Hematopoietic multipotent progenitor cell (in vitro differentiated cells): ENCODE measurements at regions not wholly inside any gene's neighbourhood (a gene's known extent, or its start where the extent isn't known, plus 50 kb on each side); places are given as distances from the start of the nearest gene placed in this dataset.
"Not testable (repeated sequence)": the region's sequence is repeated elsewhere in the genome, so short reads cannot be mapped to it uniquely, and the experiment has no call there.

Source experiments
- DNase-seq, 3 donors: peaks; one replicate each; pipeline ENCODE4 v3.0.0-alpha.2; 2011 to 2015; ENCODE audit warnings: low read depth in 2 of 3, low spot score in 2 of 3

DNA sequence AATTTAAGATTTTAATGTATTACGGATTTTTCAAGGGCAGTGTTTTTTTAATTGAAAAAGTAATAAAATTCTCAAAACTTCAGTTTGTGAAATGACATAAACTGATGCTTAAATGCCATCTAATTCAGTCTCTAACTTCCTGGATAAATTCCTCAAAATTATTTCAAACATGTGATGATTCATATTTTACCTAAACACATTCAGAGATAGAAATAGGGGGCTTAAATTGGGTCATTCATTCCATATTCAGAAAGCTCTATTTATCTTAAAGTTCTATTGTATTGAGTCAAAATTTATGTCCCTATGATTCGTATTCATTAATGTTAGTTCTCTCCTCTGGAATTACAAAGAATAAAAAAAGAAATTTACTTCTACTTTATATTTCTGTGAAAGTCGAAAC lies 713.6 kb upstream of the CHRM3 start:
- no peak for DNase-seq

DNA sequence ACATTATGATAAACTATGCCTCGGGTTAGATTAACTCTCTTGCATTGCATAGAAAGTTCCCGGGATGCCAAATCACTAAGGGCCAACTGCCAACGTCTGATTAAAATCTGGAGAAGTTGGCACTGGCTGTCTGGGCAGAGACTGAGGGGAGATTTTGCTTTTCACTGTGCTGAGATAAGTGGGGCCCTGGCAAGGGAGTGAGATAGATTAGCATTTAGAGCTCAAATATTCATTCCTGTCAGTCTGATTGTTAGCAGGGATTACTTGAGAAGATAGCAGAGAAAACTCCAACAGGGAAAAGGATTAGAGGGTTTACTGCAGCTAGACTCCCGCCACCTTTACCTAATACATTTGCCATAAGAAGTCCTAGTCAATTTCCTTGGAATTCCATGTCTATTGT lies 714.1 kb upstream of the CHRM3 start:
- no peak for DNase-seq

DNA sequence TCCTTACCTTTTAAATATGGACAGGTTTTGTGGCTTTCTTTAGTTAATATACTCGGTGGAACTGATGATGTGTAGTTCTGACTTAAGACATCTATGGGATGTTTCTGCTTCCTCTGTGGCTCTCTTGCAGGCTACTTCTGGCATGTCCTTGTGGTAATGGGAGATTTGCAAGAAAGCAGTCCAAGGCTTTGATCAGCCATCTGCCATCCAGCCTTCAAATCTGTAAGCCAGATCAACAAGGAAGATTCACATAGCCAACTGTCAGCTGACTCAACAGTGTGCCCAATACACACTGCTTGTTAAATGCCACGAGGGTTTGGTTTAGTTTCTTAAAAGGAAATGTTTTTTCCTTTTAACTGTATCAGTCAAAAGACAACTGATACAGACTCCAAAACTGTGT lies 722.2 kb upstream of the CHRM3 start:
- no peak for DNase-seq

DNA sequence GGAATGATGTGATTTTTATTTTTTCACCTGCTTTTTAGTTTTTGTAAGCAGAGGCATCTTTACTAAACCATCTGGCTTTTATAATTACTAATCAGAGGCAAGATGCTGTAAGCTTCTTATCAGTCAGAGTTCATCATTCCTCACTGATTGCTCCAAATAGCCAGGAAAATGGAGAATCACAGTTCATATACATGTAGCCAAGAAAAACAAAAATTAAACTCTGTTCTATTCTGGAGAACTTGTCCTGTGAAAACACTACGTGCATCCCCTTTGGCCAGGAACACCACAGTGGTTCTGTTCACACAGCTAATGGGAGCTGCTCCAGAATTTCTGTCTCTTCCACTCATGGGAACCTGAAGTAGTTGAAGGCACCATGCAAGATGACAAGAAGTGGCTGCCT lies 725.5 kb upstream of the CHRM3 start:
- no peak for DNase-seq

DNA sequence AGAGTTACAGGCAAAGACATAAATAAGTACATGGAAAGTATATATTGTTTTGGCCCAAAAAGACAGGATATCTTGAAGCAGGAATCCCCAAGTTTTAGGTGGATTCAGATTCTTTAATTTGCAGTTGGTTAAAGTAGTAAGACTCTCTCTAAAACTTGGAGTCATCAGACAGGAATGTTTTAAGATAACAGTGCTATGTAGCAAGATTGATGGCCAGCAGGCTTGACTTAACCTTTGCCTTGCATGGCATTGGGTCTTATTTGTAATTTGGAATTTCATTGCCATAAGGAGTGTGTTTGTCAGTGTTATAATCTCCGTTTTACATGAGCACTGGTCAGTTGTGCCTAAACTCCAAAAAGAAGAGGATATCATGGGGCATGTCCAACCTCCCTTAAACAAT lies 727.6 kb upstream of the CHRM3 start:
- DNase-seq = no peak

DNA sequence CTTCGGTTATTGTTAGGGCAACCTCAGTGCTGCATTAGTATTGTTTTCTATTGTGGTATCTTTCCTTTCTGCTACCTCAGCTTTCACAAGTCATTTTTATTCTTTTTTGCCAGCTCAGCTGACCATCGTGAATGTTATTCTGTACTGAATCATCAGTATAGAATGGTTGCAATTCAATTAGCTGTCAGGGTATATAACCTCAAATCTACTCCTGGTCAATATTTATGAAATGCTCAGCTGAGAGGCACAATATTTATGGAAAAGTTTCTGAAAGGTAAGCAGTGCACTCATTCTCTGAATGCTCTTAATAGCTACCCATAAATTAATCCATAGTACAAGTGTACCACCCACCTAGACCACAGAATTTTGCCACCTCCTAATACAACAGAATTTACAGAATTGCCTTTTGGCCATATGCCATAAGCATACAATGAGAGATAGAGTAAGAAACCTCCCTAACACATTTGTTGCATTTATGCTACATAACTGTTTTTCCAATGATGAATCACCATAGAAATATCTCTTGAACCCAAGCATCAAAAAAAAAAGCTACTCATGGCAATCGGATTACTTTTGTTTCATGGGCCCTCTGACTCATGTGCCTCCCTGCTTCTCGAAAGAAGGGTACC lies 732.6 kb upstream of the CHRM3 start:
- DNase-seq = no peak

DNA sequence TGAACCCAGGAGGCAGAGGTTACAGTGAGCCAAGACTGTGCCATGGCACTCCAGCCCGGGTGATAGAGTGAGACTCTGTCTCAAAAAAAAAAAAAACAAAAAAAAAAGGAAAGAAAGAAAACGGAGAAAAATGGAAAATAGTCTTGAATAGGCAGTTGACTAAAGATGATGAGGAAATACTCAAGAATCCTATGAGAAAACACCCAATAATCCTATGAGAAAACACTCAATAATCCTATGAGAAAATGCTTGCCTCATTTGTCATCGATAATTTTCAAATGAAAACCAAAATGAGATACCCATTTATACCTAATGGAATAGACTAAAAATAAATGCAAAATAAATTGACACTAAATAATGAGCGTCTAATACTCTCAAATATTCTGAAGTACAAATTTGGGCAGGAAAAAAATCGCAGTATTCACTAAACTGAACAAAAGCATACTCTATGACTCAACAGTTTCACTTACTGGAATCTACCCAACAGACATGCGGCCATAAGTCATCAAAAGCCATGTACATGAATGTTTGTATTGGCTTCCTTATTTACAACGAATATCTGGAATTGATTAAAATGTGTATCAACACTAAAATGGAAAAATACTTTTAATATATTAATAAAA lies 733.9 kb upstream of the CHRM3 start:
- no peak for DNase-seq

DNA sequence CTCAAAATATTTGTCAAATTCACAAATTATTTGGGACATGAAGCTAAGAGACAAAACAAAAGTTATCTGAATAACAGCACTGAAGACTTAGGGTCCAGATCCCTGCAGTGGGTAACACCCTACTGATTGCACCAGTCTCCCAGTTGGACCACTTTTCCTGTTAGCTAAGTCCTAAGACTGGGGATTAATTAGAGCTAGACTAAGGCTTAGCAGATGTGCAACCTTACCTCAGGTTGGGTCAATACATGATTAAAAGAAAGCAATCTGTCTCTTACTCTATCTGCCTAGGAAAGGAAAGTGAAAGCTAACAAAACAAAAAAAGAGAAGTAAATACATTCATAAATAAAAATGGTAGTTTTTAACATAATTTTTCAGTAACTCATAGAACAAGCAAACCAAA lies 737.2 kb upstream of the CHRM3 start:
- DNase-seq = peak in 1 of 3 donors; percentile 13

DNA sequence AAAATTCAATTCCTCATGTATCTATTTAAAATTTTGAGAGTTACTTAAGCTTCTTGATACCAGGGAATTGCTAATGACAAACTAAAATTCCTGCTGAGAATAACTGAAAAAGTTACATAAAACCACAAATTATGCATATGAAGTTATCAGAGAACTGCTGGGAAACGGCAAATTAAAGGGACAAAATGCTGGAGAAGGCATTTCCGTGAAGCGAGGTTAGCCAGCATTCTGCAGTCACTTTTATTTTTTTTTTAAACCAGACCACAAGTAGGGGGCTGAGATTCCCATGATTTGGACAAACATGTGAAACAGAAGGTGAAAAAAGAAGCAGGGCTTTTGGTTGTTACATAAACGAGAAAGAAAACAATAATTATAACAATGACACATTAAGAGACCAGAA lies 737.6 kb upstream of the CHRM3 start:
- DNase-seq = no peak

DNA sequence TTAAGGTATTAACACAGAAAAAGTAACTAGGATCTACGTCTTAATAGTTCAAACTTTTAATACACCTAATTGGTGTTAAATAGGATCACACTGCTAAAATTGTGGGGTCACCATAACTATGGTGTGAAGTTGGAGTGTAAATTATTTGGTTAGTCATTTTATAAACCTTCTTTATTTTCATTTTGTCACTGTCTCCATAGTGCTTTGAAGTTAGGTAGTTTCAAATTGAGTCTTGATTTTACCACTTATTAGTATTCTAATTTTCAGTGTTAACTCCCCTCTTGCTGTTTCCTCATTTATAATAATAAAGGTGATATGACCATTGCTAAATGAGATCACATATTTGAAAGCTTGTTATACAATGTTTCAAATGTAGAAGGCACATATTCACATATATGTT lies 738.1 kb upstream of the CHRM3 start:
- DNase-seq = no peak

DNA sequence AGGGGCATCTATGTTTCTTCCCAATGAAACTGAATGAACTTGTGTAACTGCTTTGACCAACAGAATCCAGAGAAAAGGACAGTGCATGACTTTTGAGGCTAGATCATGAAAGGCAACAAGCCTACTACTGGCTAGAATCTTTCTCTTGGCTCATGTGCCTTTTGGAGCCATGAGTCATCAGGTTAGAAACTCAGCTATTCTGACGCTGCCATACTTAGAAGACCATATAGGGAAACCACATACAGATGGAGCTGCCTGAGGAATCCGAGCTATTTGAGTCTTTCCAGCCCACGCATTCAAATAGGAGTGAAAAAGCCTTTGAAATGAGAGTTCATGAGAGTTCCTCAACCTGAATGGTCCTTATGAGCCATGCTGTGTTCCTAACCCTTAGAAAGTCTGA lies 738.5 kb upstream of the CHRM3 start:
- no peak for DNase-seq

DNA sequence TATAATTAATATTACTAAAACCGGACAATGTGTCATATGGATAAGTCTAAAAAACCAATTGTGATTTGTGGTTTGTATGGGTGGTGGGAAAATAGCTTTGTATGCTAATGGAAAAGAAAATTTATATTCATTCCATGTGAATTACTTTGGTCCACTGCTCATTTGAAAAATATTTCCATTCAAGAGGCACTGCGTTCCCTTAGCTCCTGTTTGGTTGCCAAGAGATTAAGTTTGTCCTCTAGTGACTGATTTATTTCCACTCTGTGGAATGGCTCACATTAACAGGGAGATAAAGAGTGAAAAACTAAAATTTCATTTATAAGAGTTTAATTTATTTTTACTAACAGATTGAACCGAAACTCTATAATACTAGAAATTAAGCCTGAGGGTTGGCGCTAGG lies 744.1 kb upstream of the CHRM3 start:
- DNase-seq = peak in 1 of 3 donors; percentile 14

DNA sequence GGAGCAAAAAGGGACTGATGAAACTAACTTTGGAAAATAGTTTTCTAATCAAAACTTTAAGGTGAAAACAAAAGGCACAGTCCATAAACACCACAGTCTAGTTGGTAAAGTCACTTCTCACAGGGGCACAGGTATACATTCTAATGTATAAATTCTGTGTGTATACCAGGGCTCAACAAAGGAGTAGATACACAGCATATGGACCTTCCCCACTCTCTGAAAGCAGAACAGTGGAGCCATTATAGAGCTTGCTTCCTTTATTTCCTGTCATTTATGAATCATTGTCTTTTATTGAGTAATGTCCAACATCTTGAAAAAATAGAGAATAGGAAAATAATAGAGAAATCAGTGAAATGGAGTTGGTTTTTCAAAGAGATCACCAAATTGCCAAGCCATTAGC lies 746.5 kb upstream of the CHRM3 start:
- no peak for DNase-seq

DNA sequence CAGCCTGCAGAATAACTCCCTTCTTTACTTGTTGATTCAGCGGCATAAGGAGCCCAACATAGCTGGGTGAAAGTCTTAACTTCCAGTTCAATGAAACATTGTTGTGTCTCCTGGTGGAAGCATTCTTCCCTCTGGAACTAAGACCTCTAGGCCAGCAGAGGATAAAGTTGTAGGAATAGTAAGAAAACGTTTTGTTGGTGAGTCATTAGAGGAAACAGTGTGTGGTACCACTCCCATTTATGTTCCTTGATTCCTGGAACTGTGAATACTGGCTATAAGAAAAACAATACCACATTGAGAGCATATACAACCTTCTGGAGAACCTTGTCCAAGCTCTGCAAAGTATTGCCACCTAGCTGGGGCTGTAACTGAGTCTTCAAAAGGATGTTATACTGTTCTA lies 737.4 kb upstream of the ZP4 start:
- DNase-seq = no peak

DNA sequence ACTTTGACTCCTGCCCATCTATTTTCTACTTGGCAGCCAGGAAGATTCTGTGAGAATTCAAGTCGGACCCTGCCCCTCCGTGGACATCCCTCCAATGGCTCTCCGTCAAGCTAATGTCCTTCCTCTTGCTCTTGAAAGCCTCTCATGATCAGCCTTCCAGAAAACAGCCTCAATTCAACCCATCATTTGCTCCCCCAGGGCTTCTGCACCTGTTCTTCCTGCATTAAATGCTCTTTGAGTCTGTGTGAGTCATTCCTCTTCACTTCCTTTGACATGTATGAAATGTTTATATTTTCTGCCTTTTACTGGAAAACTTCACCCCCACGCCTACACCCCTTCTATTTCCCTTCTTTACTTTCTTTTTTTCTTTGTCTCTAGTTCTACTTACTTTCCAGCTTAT lies 734.1 kb upstream of the ZP4 start:
- DNase-seq = no peak

DNA sequence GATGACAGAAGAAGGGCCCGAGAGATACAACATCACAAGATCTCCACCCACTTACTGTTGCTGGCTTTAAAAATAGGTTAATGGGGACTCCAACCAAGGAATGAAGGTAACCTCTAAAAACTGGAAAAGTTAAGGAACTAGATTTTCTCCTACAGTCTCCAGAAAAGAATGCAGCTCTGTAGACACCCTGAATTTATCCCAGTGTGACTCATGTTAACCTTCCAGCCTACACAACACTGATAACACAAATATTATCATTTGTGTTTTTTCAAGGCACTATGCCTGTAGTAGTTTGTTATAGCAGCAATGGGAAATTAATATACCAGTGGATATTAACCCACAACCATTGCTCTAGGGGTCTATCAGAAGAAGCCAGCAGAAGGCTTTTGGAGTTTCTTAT lies 730.7 kb upstream of the ZP4 start:
- no peak for DNase-seq

DNA sequence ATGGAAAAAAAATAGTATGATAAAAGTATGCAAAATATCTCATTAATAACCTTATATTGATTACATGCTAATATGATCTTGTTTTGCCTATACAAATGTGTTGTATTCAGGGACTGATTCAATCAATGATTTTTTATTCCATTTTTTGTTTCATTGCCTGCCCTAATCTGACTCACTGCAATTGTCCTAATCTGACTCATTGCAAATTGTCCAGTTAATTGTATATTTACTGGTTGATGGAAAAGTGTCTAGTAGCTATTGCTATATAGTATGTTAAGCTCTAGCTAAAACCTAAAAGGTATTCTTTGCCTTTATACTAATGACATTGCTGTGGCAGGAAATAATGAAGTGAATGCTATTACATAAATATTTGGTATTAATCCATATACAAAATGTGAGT lies 728.9 kb upstream of the ZP4 start:
- no peak for DNase-seq

DNA sequence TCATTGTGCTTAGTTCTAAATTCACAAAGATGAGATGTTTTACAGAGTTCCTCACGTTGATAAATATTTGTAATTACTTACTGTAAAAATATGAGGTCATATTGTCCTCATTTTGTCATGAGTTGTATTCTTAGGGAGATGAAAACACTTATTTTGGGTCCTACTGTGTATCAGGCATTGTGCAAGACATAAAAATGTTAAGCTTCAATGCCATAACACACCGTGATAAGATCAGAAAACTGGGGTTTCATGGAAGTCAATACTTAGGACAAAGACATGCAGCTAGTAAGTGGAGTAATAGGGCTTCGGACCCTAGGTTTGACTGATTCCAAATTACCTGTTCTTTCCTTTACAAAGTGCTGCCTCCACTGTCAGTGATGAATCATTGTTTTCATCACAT lies 720.7 kb upstream of the ZP4 start:
- no peak for DNase-seq

DNA sequence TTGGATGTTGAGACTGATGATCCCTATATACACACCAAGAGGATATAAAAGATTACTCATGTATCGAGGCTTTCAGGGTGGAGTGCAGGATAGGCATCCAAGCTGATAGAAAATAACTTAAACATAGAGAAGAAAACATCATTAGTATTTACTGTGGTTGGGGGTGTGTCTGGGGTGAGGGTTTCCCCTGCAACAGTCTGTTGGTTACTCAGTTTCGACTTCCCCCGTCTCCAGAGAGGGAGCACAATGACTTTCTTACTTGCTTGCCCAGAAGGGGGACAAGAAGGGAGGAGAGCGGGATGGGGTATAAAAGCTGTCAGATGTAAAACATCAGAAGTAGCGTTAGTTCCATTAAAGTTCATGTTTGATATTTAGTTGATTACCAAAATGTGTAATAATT lies 717.4 kb upstream of the ZP4 start:
- DNase-seq = peak in 1 of 3 donors; percentile 5

DNA sequence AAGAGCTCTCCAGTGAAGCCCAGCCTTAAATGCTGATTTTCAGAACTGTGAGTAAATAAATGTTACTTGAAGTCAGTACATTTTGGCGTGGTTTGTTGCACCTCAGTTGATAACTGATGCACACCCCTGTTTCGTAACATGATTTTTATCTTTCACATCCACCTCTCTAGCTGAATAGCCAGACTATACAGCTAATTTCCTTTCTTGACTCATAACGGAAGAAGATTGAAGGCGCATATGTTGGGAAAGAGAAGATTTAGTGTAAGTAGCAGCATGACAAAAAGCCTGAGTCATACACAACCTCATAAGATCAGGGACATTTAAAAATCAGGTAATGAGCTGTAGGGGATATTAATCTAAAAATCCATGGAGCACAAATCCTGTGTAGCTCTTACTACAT lies 716.2 kb upstream of the ZP4 start:
- peak in 2 of 3 donors; percentile 82 to 91 for DNase-seq

DNA sequence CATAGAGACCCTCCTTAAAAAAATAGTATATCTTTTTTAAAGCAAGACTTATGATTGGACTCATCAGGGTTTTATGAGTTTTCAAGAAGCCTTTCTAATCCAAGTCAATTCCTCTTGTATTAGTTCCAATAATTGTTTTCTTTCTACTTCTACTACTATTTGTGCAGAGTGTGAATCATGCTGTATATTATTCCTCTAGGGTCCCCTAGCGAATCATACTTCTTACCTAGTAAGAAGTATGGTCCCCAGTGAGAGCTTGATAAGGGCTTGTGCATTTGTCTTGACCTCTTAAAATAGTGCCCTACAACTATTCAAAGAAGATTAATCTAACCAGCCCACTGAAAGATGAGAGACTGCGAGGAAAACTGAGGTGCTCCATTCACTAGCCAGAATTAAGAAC lies 715.7 kb upstream of the ZP4 start:
- DNase-seq = peak in 1 of 3 donors; percentile 3

DNA sequence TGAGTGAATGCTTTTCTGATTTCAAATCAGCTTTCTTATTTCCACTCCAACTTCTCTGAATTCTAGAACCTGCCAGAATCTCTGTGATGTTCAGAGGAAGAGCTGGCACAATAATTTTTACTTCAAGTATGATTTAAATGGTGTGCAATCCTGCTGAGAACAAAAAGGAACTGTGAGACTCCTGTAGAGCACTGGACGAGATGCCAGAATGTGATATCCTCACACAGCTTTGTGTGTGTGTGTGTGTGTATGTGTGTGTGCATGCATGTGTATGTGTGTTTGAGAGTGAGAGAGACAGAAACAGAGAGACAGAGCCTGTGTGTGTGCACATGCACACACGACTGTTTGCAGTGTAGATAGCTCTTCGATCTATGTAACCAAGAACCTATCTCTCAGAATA lies 713.6 kb upstream of the ZP4 start:
- DNase-seq = no peak

DNA sequence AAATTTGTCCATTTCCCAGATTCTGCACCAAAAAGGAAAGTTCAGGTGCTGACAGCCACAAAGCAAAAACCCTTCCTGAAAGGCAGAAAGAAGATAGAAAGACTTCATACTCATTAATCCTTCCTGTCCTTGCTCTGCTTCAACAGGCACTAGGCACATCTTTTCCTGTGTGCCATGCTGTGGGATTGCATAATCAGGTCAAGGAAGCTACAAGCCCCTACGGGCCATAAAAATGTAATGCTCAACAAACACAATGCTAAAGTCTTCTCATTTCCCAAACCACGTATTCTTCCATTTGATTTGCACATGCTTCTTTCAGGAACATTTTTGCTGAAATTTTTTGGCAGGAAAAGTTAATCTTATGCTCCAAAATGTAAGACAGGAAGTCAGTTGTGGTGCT lies 710.9 kb upstream of the ZP4 start:
- DNase-seq = not testable (repeated sequence)
